ENCODE measurements at regions not wholly inside any gene's neighbourhood (a gene's known extent, or its start where the extent isn't known, plus 50 kb on each side); places are given as distances from the start of the nearest gene placed in this dataset.

- peak; percentile 76 for DNase-seq (ENCODE audit: low read depth)
Observed at GRCh38 chr2:12059616-12060441, 313.4 kb downstream of the LPIN1 start.

- DNase-seq (ENCODE audit: low read depth) = no peak
Observed at GRCh38 chr2:12060886-12061285, 314.5 kb downstream of the LPIN1 start.

DNA sequence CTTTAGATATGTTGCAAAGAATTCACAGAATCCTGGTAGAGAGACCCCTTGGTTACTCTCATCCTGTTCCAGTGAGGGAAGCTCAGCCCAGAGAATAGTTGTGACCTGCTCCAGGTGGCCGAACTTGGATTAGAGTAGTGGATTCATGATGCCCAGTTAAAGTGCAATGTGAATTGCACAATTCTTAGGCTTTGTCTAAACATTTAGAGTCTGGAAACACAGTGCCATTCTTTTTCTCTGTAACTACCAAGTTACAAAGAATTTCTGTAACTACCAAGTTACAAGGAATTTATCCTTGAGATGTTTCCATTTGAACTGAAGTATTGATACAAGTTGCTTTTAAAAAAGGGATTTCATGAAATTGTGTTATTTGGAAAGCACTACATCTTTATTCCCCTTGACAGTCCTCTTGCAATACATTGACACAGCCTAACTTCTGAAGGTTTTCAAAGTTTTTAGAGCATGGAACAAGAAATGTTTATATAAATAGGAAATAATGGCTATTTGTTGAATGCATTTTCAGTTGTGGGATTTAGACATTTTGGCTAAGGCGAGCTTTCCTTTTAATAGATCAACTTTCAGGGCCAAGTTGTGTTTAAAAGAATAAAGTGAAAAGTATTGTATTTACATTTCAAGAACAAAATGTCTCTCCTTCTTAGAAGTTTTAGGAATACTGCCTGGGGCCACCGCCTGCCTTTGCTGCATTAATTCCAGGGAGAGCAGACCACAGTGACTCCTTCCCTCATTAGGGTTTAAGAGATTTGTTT lies 315.0 kb downstream of the LPIN1 start:
- DNase-seq (ENCODE audit: low read depth) = peak; percentile 19

- DNase-seq (ENCODE audit: low read depth) = no peak
Observed at GRCh38 chr2:12062053-12062395, 315.6 kb downstream of the LPIN1 start.

DNA sequence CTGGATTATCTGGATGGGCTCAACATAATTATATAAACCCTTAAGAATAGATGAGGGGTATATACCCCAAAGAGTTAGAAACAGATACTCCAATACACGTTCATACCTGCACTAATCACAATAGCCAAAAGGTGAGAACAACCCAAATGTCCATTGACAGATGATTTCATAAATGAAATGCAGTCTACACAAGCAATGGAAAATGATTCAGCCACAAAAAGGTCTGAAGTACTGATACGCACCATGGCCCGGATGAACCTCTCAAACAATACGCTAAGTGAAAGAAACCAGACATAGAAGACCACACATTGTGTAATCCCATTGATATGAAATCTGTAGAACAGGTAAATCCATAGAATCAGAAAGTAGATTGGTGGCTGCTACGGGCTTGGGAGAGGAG lies 316.8 kb downstream of the LPIN1 start:
- no peak for DNase-seq (ENCODE audit: low read depth)

GRCh38 chr2:12064153-12064552 lies 317.7 kb downstream of the LPIN1 start:
- no peak for DNase-seq (ENCODE audit: low read depth)

- DNase-seq (ENCODE audit: low read depth) = no peak
Observed at GRCh38 chr2:12066116-12066515, 319.7 kb downstream of the LPIN1 start.

- no peak for DNase-seq (ENCODE audit: low read depth)
Observed at GRCh38 chr2:12066986-12067385, 320.6 kb downstream of the LPIN1 start.

- no peak for DNase-seq (ENCODE audit: low read depth)
Observed at GRCh38 chr2:12068796-12069538, 322.5 kb downstream of the LPIN1 start.

- DNase-seq (ENCODE audit: low read depth) = no peak
Observed at GRCh38 chr2:12070153-12070552, 323.7 kb downstream of the LPIN1 start.

DNA sequence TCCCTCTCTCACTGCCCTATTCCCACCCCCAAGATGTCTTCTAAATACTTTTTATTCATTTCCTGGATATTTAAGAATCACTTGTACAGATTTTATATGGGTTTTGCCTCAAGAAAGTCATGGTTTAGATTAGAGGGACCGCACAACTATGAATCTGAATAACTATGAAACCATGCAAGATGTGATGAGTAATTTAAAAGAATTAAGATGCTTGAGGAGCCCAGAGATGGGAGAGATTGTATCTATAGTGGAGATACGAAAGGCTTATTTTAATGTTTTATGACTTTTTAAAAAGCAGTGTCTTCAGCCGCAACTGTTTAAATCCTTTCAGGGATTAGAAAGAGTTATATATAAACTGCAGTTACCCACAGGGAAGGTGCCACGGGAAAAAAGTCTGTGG lies 324.1 kb downstream of the LPIN1 start:
- DNase-seq (ENCODE audit: low read depth) = peak; percentile 45

DNA sequence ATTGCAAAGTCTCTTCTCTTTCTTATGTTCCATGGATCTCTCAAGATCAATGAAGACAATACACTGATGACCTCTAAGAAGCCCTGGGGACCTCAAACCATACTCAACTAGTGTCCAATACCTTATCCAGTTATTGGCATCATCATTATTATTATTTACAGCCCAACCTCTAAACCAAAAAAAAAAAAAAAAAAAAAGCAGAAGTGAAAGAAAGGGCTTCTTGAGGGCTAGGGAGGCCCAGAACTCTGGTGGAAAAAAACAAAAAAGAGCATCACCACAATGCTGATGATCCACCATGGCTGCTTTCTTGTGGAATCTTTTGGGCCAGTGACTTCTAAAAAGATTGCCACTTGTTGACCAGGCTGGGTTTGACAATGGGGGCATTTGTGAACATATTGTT lies 324.9 kb downstream of the LPIN1 start:
- DNase-seq (ENCODE audit: low read depth) = no peak

GRCh38 chr2:12073217-12073852 lies 326.9 kb downstream of the LPIN1 start:
- DNase-seq (ENCODE audit: low read depth) = no peak

DNA sequence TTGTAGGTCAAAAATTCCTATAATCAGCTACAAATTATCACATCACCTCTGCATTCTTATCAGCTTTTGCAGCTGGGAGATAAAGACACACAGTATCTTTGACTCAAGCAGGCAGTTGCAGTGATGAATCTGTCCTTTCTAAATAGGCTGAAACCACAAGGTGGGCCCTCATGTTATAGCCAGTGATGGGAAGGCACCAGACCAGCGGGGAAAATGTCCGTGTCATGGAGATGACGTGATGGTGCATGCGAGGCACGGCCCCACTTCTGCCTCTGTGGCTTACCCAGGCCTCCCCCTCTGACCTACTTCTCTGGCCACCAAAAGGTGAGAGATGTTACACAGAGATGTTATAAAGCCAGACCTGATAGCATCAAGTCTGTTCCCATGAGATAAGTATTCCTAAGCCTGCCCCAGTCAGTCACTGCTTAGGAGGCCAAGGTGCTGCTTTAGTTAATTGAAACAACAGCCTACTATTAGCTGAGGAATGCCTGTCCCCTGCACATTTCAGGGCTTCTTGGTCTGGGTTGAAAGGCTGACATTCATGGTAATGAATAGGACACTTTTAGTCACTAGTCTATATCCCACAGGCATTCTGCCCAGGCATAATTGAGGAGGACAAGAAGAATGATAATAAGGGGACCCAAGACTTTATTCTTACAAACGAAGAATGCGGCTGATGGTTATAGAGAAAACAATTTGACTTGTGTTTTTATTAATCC lies 327.9 kb downstream of the LPIN1 start:
- DNase-seq (ENCODE audit: low read depth) = no peak

GRCh38 chr2:12074845-12075217 lies 328.4 kb downstream of the LPIN1 start:
- DNase-seq (ENCODE audit: low read depth) = no peak

GRCh38 chr2:12075603-12076002 lies 329.2 kb downstream of the LPIN1 start:
- no peak for DNase-seq (ENCODE audit: low read depth)

DNA sequence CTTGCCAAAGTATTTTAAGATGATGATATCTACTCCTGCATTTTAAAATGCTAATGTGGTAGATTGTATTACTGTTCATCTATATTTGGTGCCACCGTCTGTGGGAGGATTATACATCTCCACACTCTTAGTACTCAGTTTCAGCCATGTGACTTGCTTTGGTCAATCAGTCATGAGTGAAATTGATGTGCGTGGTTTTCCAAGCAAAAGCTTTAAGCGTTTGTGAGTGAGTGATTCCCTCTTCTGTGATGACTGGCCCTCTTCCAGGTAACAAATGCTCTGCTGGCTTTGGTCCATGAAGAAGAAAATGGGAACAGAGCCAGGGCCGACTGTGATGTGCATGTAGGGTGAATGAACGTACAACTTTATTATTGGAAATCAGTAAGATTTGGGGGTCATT lies 330.4 kb downstream of the LPIN1 start:
- peak; percentile 56 for DNase-seq (ENCODE audit: low read depth)

- no peak for DNase-seq (ENCODE audit: low read depth)
Observed at GRCh38 chr2:12080360-12080759, 333.9 kb downstream of the LPIN1 start.

- DNase-seq (ENCODE audit: low read depth) = no peak
Observed at GRCh38 chr2:12081481-12082210, 335.2 kb downstream of the LPIN1 start.

DNA sequence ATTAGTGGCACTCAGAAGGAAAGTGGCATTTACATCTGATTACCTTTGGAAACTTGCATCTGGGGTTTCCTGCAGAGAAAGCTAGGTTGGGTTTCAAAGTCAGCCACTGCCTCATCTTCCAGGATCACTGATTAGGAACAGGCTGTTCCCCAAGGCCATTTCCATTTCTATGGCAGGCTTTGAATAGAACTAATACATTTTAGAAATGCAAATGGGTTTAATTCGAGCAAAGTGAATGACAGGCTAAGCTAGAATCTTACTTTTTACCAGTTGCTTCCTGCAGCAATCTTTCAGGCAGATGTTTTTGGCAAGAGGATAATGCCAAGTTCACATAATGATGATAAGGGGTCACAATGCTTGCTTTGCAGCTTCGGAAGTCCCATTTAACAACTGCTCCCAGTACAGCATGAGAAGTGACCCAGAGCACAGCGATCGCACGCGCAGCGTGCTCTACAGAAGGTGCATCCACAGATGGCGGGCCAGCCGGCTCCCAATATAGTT lies 336.7 kb downstream of the LPIN1 start:
- no peak for DNase-seq (ENCODE audit: low read depth)

Measured in iris pigment epithelial cell (primary cell).